Fibroblast of peridontal ligament (primary cell): ENCODE measurements at regions not wholly inside any gene's neighbourhood (a gene's known extent, or its start where the extent isn't known, plus 50 kb on each side); places are given as distances from the start of the nearest gene placed in this dataset.
"Not testable (repeated sequence)": the region's sequence is repeated elsewhere in the genome, so short reads cannot be mapped to it uniquely, and the experiment has no call there.

Source experiments
- DNase-seq: peaks from one replicate; pipeline ENCODE4 v3.0.0-alpha.2; 2010; ENCODE audit errors: extremely low read depth

- no peak for DNase-seq
Observed at GRCh38 chr6:19535351-19535750, 301.8 kb upstream of the ID4 start.

- DNase-seq: no peak
Observed at GRCh38 chr6:19536838-19537237, 300.3 kb upstream of the ID4 start.

DNA sequence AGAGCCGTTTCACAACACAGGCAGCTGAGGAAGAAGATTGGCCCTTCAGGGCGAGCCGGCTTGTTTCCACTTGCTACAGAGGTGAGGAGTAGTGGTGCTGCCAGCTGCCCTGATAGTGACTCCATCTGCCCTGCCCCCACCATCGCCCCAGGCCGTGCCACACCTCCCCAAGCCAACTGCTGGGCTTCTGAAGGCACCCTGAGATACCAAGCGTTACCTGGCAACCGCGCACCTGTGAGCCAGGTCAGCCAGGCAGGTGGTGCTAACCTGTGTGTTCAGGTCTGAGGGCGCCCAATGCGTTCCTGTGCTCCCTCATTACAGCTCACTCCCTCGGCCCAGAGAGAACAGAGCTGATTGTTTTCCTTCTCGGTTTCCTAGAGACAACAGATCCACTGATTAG is 299.1 kb upstream of the ID4 start:
- no peak for DNase-seq

- no peak for DNase-seq
Observed at GRCh38 chr6:19547507-19547906, 289.7 kb upstream of the ID4 start.

DNA sequence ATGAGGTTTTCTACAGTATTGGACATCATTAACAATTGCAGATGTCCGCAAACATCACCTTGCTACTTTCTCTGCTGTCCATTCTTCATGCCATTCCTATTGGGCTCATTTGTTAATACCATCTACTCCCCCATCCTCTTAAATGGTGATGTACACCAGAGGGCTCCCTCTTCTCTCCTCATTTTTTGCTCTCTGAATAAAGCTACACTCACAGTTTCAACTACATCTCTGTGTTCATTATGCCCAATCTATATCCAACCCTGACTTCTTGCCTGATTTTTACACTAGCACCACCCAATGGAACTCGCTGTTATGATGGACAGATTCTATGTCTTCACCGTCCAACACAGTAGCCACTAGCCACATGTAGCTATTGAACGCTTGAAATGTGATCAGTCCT is 288.1 kb upstream of the ID4 start:
- no peak for DNase-seq

DNA sequence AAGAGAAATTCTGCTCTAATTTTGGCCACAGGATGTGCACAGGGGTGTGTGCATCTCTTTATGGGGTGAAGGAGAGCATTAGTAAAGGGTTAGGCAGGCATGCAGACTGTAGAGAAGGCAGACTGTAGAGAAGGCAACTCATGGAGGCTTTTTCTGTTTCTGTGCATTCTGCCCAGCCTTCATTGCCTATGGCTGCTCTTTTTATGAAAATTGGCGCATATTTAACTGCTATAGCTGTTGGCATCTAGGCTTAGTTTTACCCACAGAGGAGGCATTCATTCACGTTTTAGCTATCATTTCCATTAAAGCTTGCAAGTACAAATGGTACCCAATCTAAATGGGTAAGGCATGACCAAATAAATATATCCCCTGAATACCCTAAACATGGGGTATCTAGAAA is 286.8 kb upstream of the ID4 start:
- DNase-seq: no peak

GRCh38 chr6:19551611-19552010 is 285.6 kb upstream of the ID4 start:
- no peak for DNase-seq

DNA sequence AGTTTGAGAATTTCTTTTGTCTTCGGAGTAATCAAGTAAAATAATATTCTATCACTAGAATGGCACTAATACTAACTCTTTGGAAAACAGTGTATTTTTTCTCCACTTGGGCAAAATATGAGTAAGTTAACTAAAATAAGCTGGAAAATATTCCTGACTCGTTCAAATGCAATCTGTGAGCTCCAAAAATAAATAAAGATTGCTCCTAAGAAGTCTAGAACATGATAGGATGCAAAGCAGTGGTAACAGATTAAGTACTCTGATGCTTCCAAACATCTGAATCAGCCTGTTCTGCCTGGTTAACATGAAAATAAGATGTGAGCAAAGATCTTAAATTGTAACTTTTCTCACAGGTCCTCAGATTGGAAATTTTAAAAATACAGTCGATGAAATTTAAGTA is 285.1 kb upstream of the ID4 start:
- no peak for DNase-seq

GRCh38 chr6:19552588-19552987 is 284.6 kb upstream of the ID4 start:
- DNase-seq: no peak

DNA sequence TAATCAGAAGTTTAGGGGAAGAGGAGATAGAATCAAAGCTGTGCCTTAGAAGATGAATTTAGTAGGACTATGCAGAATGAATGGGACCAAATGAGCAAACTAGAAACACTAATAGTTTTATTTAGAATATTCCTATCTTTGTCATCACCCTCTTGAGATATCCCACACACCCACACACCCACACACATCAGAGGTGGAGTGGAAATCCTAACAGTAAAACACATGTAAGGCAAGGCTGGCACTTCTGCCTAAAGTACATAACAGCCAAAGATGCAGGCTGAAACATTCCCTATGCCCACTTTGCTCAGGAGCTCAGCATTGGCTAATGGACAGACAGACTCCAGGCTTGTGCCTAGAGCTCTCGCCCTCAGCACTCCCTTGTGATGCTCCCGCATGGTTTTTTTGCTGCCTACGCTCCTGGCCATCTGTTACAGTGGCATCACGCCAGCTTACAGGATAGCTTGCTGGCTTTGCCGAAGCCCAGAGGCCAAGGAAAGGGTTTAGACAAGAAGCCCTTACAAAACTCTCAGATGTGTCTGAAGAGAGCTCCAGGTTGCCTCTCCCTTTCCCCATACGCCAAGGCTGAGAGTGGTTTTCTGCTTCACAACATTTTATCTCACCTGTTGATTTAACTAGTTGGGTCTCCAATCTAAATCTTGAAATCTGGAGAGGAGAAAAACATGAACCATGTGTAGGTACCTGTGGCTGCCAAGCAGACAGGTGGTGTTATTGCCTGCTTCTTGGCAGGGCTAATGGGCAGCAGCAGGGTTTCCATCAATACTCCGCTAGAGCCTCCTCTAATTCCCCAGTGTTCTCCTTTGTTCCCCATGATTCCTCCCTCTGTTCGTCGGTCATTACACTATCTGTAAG is 282.6 kb upstream of the ID4 start:
- DNase-seq: no peak

GRCh38 chr6:19557191-19557590 is 280.0 kb upstream of the ID4 start:
- DNase-seq: no peak

- no peak for DNase-seq
Observed at GRCh38 chr6:19558201-19558600, 279.0 kb upstream of the ID4 start.

- no peak for DNase-seq
Observed at GRCh38 chr6:19558934-19559333, 278.2 kb upstream of the ID4 start.

GRCh38 chr6:19562468-19562867 is 274.7 kb upstream of the ID4 start:
- no peak for DNase-seq

- DNase-seq: no peak
Observed at GRCh38 chr6:19569563-19569962, 267.6 kb upstream of the ID4 start.

DNA sequence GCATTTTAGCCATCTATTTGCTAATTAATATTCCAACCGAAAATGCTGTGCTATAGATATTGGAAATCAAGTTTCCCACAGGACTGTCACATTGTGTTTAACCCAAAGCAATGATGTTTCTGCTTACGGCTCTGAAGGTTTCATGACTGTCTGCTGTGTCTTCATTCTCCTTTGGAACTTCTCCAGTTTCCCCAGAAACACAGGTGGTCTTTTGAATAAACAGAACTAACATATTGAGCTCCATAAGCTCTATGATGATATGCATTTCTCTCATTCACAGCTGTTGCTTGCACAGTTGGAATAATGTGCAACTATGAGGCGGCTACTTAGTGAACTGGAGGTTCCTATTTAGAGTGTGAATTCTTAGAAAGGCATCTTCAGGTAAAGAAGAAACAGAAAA is 266.0 kb upstream of the ID4 start:
- no peak for DNase-seq

GRCh38 chr6:19578481-19578880 is 258.7 kb upstream of the ID4 start:
- peak; percentile 23 for DNase-seq

- not testable (repeated sequence) for DNase-seq
Observed at GRCh38 chr6:19584207-19584606, 253.0 kb upstream of the ID4 start.

GRCh38 chr6:19587238-19587942 is 249.8 kb upstream of the ID4 start:
- no peak for DNase-seq

DNA sequence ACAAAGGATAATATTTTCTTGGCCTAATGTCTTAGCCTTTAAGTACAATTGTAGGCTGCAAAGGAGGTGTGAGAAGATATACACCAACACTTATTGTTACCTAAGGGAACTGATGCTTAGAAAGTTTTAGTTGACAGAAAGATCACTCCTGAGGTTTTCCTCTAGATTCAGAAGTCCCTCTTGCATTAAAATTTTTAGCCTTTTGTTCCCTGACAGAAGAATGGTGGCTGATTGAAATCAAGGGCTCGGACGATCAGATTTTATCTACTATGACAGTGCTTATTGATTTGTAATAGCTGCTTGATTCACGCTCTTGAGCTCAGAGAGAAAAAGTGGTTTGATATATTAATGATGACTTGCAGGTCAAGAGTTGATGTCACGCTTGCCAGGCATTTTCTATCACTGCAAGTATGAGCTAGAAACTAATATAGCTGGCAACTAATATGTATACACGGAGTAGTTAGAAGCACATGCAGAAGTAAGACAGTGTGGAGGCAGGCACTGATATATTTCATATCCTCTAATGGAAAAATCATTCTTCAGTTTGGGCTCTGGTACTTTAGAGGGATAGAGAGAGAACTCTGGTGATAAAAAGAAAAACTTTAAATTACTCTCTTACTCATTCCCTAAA is 246.6 kb upstream of the ID4 start:
- DNase-seq: no peak

GRCh38 chr6:19597809-19598320 is 239.3 kb upstream of the ID4 start:
- DNase-seq: no peak

GRCh38 chr6:19599796-19600464 is 237.2 kb upstream of the ID4 start:
- no peak for DNase-seq
